Mesothelial cell of epicardium (in vitro differentiated cells): ENCODE measurements at regions not wholly inside any gene's neighbourhood (a gene's known extent, or its start where the extent isn't known, plus 50 kb on each side); places are given as distances from the start of the nearest gene placed in this dataset.

Source experiments
- DNase-seq, 2 experiments: peaks; one replicate each; pipeline ENCODE4 v3.0.0; 2021; ENCODE audit warnings: low spot score in 2 of 2; ENCODE audit not compliant: unreplicated experiment in 2 of 2
- H3K27ac Mint-ChIP-seq: 2 replicates; pipeline ENCODE4 v1.8.0; 2021; ENCODE audit warnings: mixed read lengths
- H3K27me3 Mint-ChIP-seq: 2 replicates; pipeline ENCODE4 v1.8.0; 2021; ENCODE audit warnings: low read depth, mixed read lengths
- H3K36me3 Mint-ChIP-seq: 2 replicates; pipeline ENCODE4 v1.8.0; 2021; ENCODE audit warnings: mixed read lengths
- H3K4me1 Mint-ChIP-seq: 2 replicates; pipeline ENCODE4 v1.8.0; 2021; ENCODE audit warnings: mixed read lengths
- H3K4me3 Mint-ChIP-seq: 2 replicates; pipeline ENCODE4 v1.8.0; 2021; ENCODE audit warnings: mild to moderate bottlenecking, moderate library complexity, mixed read lengths
- H3K9me3 Mint-ChIP-seq: 2 replicates; pipeline ENCODE4 v1.8.0; 2021; ENCODE audit warnings: mixed read lengths
- CTCF ChIP-seq: fragments of 200-600 bp; sonication (generic); IDR thresholded peaks from one replicate; pipeline ENCODE4 v1.5.0; 2021; ENCODE audit warnings: antibody characterized with exemption; ENCODE audit not compliant: unreplicated experiment

GRCh38 chr10:28219251-28219650, 83.6 kb downstream of the MPP7 start:
- no peak for DNase-seq
- Mint-ChIP-seq H3K27me3 (no peaks in the 10 kb centered on the region), H3K4me3 (no peak overlapping the region), H3K27ac (no peak overlapping the region), H3K4me1 (peaks cover 38% of the 10 kb centered on the region), H3K9me3 (no peaks in the 10 kb centered on the region), H3K36me3 (no peaks in the 10 kb centered on the region)
- TF ChIP-seq CTCF, result no peak

- DNase-seq, result no peak
- H3K4me1 Mint-ChIP-seq, result peaks cover 47% of the 10 kb centered on the region
- no peak overlapping the region for H3K27ac Mint-ChIP-seq
- no peak overlapping the region for H3K4me3 Mint-ChIP-seq
- TF ChIP-seq CTCF, result no peak
- H3K36me3 Mint-ChIP-seq, result no peaks in the 10 kb centered on the region
- no peaks in the 10 kb centered on the region for H3K9me3 Mint-ChIP-seq
- H3K27me3 Mint-ChIP-seq, result peaks cover 4% of the 10 kb centered on the region
These were observed 85.0 kb downstream of the MPP7 start for GRCh38 chr10:28217848-28218247.

- peaks cover 45% of the 10 kb centered on the region for H3K4me1 Mint-ChIP-seq
These were observed 86.9 kb downstream of the MPP7 start for GRCh38 chr10:28215930-28216329.

GRCh38 chr10:28214219-28214618, 88.6 kb downstream of the MPP7 start:
- no peak for TF ChIP-seq CTCF
- H3K4me1 Mint-ChIP-seq, result peaks cover 41% of the 10 kb centered on the region
- H3K9me3 Mint-ChIP-seq, result no peaks in the 10 kb centered on the region
- peaks cover 5% of the 10 kb centered on the region for H3K36me3 Mint-ChIP-seq
- H3K27me3 Mint-ChIP-seq, result peaks cover 6% of the 10 kb centered on the region
- H3K4me3 Mint-ChIP-seq, result no peak overlapping the region
- H3K27ac Mint-ChIP-seq, result peak overlapping the region; percentile 68
- DNase-seq, result no peak

More at GRCh38 chr10:28215930-28216329, 86.9 kb downstream of the MPP7 start:
- peaks cover 4% of the 10 kb centered on the region for H3K27me3 Mint-ChIP-seq
- peaks cover 5% of the 10 kb centered on the region for H3K36me3 Mint-ChIP-seq
- no peak for TF ChIP-seq CTCF
- DNase-seq, result no peak
- H3K9me3 Mint-ChIP-seq, result no peaks in the 10 kb centered on the region
- no peak overlapping the region for H3K4me3 Mint-ChIP-seq
- no peak overlapping the region for H3K27ac Mint-ChIP-seq

GRCh38 chr10:28211759-28212158, 91.1 kb downstream of the MPP7 start:
- peaks cover 15% of the 10 kb centered on the region for H3K36me3 Mint-ChIP-seq
- H3K4me1 Mint-ChIP-seq, result peaks cover 23% of the 10 kb centered on the region
- DNase-seq, result no peak
- H3K27me3 Mint-ChIP-seq, result peaks cover 6% of the 10 kb centered on the region
- H3K27ac Mint-ChIP-seq, result no peak overlapping the region
- peaks cover 7% of the 10 kb centered on the region for H3K9me3 Mint-ChIP-seq
- no peak overlapping the region for H3K4me3 Mint-ChIP-seq
- TF ChIP-seq CTCF, result no peak

GRCh38 chr10:28207799-28208198, 95.1 kb downstream of the MPP7 start:
- Mint-ChIP-seq H3K27ac (no peak overlapping the region), H3K27me3 (peaks cover 4% of the 10 kb centered on the region), H3K36me3 (peaks cover 28% of the 10 kb centered on the region), H3K4me1 (peaks cover 10% of the 10 kb centered on the region), H3K9me3 (peaks cover 16% of the 10 kb centered on the region), H3K4me3 (no peak overlapping the region)
- DNase-seq, result no peak
- no peak for TF ChIP-seq CTCF
